Breast epithelium (tissue), 3 donors: ENCODE measurements at regions not wholly inside any gene's neighbourhood (a gene's known extent, or its start where the extent isn't known, plus 50 kb on each side); places are given as distances from the start of the nearest gene placed in this dataset.

ENCODE experiments used
- POLR2A ChIP-seq: fragments of 450-650 bp; IDR thresholded peaks from one replicate; pipeline ENCODE4 v1.6.1; 2016; ENCODE audit warnings: antibody characterized with exemption, mild to moderate bottlenecking, moderate library complexity
- TF ChIP-seq, protein P1 (sequence below), 3 donors: fragments of 450-650 bp; IDR thresholded peaks; one replicate each; pipeline ENCODE4 v1.5.1; 2016 to 2017; ENCODE audit warnings: antibody characterized with exemption in 3 of 3, mild to moderate bottlenecking in 3 of 3, moderate library complexity in 3 of 3

DNA sequence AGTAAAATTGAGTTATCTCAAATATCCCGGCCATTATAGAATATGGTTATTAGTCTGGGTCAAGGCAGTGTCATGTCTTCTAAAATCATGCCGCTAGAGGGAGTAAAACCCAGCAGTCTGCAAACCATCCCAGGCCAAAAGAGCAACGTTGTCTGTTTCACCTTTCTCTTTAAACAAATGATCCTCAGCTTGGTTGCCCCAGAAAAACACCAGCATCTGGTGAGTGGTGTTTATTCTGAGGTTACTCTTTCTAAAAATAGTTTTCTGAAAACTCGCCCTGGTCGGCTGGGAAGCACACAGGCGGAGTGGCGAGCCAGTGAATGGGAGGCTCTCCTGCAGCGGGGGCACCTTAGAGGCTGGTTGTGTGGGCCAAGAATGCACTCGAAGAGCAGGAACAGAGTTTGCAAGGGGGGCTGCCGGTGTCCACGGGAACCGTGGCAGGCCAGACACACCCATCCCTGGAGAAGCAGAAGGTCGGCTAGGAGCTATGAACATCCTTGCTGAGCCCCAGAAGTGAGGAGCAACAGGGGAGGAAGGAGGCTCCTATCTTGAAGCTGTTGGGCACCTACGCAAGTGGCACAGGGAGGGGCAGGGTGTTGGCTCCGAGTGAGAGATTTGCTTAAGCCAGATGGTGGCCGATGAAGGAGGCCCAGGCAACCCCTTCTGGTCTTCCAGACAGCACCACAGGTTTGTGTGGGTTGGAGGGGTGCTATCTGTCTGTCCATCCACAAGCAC lies 297.1 kb downstream of the ETS1 start:
- TF ChIP-seq, protein P1, sequence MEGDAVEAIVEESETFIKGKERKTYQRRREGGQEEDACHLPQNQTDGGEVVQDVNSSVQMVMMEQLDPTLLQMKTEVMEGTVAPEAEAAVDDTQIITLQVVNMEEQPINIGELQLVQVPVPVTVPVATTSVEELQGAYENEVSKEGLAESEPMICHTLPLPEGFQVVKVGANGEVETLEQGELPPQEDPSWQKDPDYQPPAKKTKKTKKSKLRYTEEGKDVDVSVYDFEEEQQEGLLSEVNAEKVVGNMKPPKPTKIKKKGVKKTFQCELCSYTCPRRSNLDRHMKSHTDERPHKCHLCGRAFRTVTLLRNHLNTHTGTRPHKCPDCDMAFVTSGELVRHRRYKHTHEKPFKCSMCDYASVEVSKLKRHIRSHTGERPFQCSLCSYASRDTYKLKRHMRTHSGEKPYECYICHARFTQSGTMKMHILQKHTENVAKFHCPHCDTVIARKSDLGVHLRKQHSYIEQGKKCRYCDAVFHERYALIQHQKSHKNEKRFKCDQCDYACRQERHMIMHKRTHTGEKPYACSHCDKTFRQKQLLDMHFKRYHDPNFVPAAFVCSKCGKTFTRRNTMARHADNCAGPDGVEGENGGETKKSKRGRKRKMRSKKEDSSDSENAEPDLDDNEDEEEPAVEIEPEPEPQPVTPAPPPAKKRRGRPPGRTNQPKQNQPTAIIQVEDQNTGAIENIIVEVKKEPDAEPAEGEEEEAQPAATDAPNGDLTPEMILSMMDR (IDR thresholded peaks at IDR 0.05): peak; percentile 79 to 85 (median 83)
- TF ChIP-seq POLR2A: no peak
